DOHH2 (cell line): ENCODE measurements at regions not wholly inside any gene's neighbourhood (a gene's known extent, or its start where the extent isn't known, plus 50 kb on each side); places are given as distances from the start of the nearest gene placed in this dataset.

Source experiments
- H3F3A ChIP-seq: fragments of 200-600 bp; sonication (generic), shearing (Covaris generic); 2 replicates; pipeline ENCODE4 v1.6.0; 2016; ENCODE audit warnings: antibody characterized with exemption, mild to moderate bottlenecking; ENCODE audit not compliant: control insufficient read depth, insufficient read depth
- H3K27ac ChIP-seq: fragments of 200-600 bp; sonication (generic); 2 replicates; pipeline ENCODE4 v1.5.1; 2014; ENCODE audit warnings: low read depth, mild to moderate bottlenecking, low read length, moderate library complexity
- H3K27me3 ChIP-seq: fragments of 200-600 bp; sonication (generic); 2 replicates; pipeline ENCODE4 v1.6.1; 2014; ENCODE audit warnings: mild to moderate bottlenecking, low read length, mixed read lengths; ENCODE audit not compliant: control insufficient read depth
- H3K36me3 ChIP-seq: fragments of 200-600 bp; sonication (generic); 2 replicates; pipeline ENCODE4 v1.6.1; 2014; ENCODE audit warnings: mild to moderate bottlenecking, low read length, moderate library complexity, mixed read lengths; ENCODE audit not compliant: control insufficient read depth
- H3K4me1 ChIP-seq: fragments of 200-600 bp; sonication (generic); 2 replicates; pipeline ENCODE4 v1.6.1; 2014; ENCODE audit warnings: mild to moderate bottlenecking, low read length, mixed read lengths; ENCODE audit not compliant: control insufficient read depth
- H3K4me2 ChIP-seq: fragments of 200-600 bp; sonication (generic); 2 replicates; pipeline ENCODE4 v1.6.0; 2014; ENCODE audit warnings: mild to moderate bottlenecking, low read length, moderate library complexity
- H3K4me3 ChIP-seq: fragments of 200-600 bp; sonication (generic); 2 replicates; pipeline ENCODE4 v1.5.1; 2014; ENCODE audit warnings: mild to moderate bottlenecking, low read length, mixed read lengths
- H3K79me2 ChIP-seq: fragments of 200-600 bp; sonication (generic); 2 replicates; pipeline ENCODE4 v1.6.1; 2014; ENCODE audit warnings: mild to moderate bottlenecking, low read length, mixed read lengths; ENCODE audit not compliant: control insufficient read depth
- H3K9me2 ChIP-seq: fragments of 200-600 bp; sonication (generic); replicated peaks from 2 replicates; pipeline ENCODE4 v1.6.1; 2014; ENCODE audit warnings: mild to moderate bottlenecking, low read length, mixed read lengths; ENCODE audit not compliant: control insufficient read depth
- H3K9me3 ChIP-seq: fragments of 200-600 bp; sonication (generic); 2 replicates; pipeline ENCODE4 v1.6.1; 2014; ENCODE audit warnings: antibody characterized with exemption, low read length, mixed read lengths; ENCODE audit not compliant: control insufficient read depth, insufficient read depth
- H4K20me1 ChIP-seq: fragments of 200-600 bp; sonication (generic); 2 replicates; pipeline ENCODE4 v1.6.0; 2014; ENCODE audit warnings: low read depth, mild to moderate bottlenecking, antibody characterized with exemption, low read length, moderate library complexity; ENCODE audit not compliant: control insufficient read depth, insufficient read depth
- EZH2phosphoT487 ChIP-seq: fragments of 200-600 bp; sonication (generic); IDR thresholded peaks from 2 replicates; pipeline ENCODE4 v1.6.1; 2017; ENCODE audit warnings: borderline replicate concordance, mild to moderate bottlenecking, antibody characterized with exemption, low read length, moderate library complexity, mixed read lengths
- TF ChIP-seq, protein P1 (sequence below): fragments of 200-600 bp; sonication (generic); IDR thresholded peaks from one replicate; pipeline ENCODE4 v1.5.1; 2014; ENCODE audit warnings: antibody characterized with exemption, mild to moderate bottlenecking, low read depth, low read length; ENCODE audit not compliant: poor library complexity, severe bottlenecking

DNA sequence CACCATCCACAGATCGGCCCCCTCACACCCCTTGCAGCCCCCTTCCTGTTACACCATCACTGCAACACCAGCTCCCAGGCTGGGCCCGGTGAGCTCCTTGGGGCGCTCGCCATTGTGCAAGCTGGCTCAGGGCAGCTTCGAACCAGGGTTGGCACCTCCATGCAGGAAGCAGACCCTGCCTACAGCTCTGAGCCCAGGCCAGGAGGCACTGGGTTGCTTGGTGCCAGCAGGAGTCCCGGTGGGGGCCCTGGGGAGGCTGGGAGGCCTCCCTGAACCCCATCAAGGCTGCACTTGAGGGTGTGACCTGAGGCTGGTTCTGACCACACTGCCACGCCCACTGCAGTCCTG, 417.1 kb downstream of the CTTN start:
- no peaks in the 10 kb centered on the region for H3K4me1 ChIP-seq
- TF ChIP-seq EZH2phosphoT487 = no peak
- no peaks in the 10 kb centered on the region for H4K20me1 ChIP-seq
- H3K36me3 ChIP-seq = no peaks in the 10 kb centered on the region
- no peaks in the 10 kb centered on the region for H3K9me2 ChIP-seq
- no peaks in the 10 kb centered on the region for H3K27me3 ChIP-seq
- H3K9me3 ChIP-seq = no peaks in the 10 kb centered on the region
- H3K4me2 ChIP-seq = no peak overlapping the region
- H3K4me3 ChIP-seq = no peak overlapping the region
- H3K79me2 ChIP-seq = no peaks in the 10 kb centered on the region
- H3F3A ChIP-seq = no peaks in the 10 kb centered on the region
- H3K27ac ChIP-seq = no peak overlapping the region

DNA sequence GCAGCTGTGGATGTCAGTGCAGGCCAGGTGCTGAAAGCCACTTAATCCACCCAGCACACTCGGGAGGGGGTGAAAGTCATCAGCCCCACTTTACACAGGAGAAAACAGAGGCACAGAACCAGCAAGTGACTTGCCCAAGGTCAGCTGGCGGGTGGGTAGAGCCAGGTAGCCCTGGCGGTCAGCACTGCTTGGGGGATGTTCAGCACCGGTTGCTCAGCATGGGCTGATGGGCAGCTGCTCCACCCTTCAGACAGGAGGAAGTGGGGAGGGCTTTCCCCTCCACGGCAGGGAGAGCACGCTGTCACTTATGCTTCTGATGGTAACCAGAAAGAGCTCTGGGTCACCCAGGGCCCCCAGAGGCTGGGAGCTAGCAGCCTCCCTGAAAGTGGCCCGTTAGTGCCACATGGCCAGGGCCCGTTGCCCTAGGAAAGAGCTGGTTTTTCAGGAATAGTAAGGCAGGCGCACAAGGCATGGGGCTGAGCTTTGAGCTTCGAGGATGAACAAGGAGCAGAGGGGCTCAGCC, 417.9 kb downstream of the CTTN start:
- no peaks in the 10 kb centered on the region for H3K79me2 ChIP-seq
- no peaks in the 10 kb centered on the region for H4K20me1 ChIP-seq
- no peaks in the 10 kb centered on the region for H3F3A ChIP-seq
- no peaks in the 10 kb centered on the region for H3K36me3 ChIP-seq
- H3K4me3 ChIP-seq = no peak overlapping the region
- no peak overlapping the region for H3K4me2 ChIP-seq
- no peak overlapping the region for H3K27ac ChIP-seq
- H3K9me3 ChIP-seq = no peaks in the 10 kb centered on the region
- no peaks in the 10 kb centered on the region for H3K9me2 ChIP-seq
- H3K27me3 ChIP-seq = no peaks in the 10 kb centered on the region
- TF ChIP-seq EZH2phosphoT487 = no peak
- TF ChIP-seq, protein P1, sequence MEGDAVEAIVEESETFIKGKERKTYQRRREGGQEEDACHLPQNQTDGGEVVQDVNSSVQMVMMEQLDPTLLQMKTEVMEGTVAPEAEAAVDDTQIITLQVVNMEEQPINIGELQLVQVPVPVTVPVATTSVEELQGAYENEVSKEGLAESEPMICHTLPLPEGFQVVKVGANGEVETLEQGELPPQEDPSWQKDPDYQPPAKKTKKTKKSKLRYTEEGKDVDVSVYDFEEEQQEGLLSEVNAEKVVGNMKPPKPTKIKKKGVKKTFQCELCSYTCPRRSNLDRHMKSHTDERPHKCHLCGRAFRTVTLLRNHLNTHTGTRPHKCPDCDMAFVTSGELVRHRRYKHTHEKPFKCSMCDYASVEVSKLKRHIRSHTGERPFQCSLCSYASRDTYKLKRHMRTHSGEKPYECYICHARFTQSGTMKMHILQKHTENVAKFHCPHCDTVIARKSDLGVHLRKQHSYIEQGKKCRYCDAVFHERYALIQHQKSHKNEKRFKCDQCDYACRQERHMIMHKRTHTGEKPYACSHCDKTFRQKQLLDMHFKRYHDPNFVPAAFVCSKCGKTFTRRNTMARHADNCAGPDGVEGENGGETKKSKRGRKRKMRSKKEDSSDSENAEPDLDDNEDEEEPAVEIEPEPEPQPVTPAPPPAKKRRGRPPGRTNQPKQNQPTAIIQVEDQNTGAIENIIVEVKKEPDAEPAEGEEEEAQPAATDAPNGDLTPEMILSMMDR = no peak
- H3K4me1 ChIP-seq = no peaks in the 10 kb centered on the region

DNA sequence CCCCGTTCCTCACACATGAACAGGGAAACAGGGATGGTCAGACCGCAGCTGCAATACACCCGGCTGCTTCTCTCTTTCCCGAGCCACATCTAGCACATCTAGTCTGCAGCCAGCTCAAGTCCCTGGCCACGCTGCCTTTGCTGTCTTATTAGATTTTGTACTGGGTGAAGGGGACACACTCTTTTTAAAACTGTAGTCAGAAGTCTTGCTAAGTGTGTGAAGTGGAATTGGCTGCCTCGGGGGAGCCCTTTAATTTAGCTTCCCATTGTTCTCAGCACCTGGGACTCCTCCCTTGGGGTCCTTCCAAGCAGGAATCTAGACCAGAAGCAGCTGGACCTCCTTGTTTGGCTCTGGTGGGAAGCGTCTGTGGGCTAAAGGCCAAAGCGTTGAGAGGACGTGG, 420.0 kb downstream of the CTTN start:
- Histone ChIP-seq H3K4me2 (no peak overlapping the region), H3K36me3 (no peaks in the 10 kb centered on the region), H3K9me3 (no peaks in the 10 kb centered on the region), H3K79me2 (no peaks in the 10 kb centered on the region), H3K27ac (no peak overlapping the region), H3K4me3 (no peak overlapping the region), H4K20me1 (no peaks in the 10 kb centered on the region), H3F3A (no peaks in the 10 kb centered on the region), H3K27me3 (no peaks in the 10 kb centered on the region), H3K9me2 (no peaks in the 10 kb centered on the region), H3K4me1 (no peaks in the 10 kb centered on the region)
- TF ChIP-seq, protein P1 = no peak
- TF ChIP-seq EZH2phosphoT487 = no peak

DNA sequence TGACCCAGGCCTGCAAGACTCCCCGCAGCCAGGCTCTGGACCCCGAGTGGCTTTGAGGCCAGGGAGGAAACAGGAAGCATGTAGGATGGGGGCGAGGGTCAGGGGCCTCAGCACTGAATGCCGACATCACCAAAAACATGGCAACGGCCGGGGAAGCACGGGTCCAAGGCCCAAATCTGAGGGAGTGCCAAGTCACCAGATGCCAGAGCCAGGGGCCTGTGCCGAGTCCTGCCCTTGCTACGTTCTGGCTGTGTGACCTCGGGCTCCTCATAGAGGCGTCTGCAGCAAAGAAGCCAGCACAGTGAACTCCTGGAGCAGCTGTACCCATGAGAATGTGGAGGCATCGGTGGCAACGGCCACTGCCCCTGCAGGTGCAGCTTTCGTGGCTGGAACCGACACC, 420.7 kb downstream of the CTTN start:
- Histone ChIP-seq H3K9me2 (no peaks in the 10 kb centered on the region), H3K27me3 (no peaks in the 10 kb centered on the region), H3F3A (no peaks in the 10 kb centered on the region), H3K4me2 (no peak overlapping the region), H3K36me3 (no peaks in the 10 kb centered on the region), H3K4me3 (no peak overlapping the region), H3K79me2 (no peaks in the 10 kb centered on the region), H3K9me3 (no peaks in the 10 kb centered on the region), H3K27ac (no peak overlapping the region), H3K4me1 (no peaks in the 10 kb centered on the region), H4K20me1 (no peaks in the 10 kb centered on the region)
- TF ChIP-seq EZH2phosphoT487 = no peak
- TF ChIP-seq, protein P1 = no peak
